ENCODE measurements at regions not wholly inside any gene's neighbourhood (a gene's known extent, or its start where the extent isn't known, plus 50 kb on each side); places are given as distances from the start of the nearest gene placed in this dataset.

DNA sequence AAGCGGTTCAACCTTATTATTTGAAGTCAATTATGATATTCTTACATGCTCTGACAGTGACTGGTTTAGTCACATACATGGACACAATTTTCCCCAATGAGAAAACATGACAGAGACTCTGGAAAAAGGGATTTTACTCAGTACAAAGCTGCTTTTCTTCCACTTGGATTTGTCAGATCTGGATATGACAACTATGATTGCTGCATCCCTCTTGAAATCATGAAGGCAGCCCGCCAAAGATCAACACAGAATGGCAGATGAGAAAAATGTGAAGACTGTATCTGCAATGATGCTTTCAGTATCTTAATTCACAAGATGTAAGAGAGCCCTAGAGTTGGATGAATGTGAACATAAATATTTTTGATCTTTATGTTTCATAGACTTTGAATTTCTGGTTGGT, 439.6 kb downstream of the CDH8 start:
- CTCF ChIA-PET: no interaction called here

DNA sequence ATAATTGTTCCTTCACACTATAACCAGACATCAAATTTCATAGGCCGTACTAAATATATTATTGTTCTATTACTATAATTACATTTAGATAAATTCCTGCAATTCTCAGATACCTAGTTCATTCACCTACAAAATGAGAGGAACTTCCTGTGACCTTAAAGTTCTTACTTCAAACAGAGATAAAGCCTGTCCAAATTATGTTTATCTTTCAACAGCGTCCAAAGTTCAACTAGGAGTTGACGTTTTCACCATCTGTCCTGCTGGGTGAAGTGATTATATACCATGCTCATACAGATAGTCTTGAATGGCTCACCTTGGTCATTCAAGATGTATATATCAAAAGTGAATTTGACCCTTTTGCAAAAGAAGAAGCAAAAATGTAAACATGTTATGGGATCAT, 440.6 kb downstream of the CDH8 start:
- BruUV-seq (replicated peaks): no TSS peak
- Histone ChIP-seq H3K79me2 (ENCODE audit: low read depth) (no peaks in the 10 kb centered on the region), H3K4me3 (no peak overlapping the region), H3K27ac (no peak overlapping the region), H4K20me1 (ENCODE audit: insufficient read depth) (no peaks in the 10 kb centered on the region), H2AFZ (no peak overlapping the region), H3K4me1 (replicated peaks; ENCODE audit: insufficient read depth) (no peaks in the 10 kb centered on the region), H3K27me3 (ENCODE audit: insufficient read depth, low read depth) (no peaks in the 10 kb centered on the region), H3F3A (ENCODE audit: insufficient read depth, low read depth) (no peaks in the 10 kb centered on the region), H3K4me2 (no peak overlapping the region), H3K36me3 (ENCODE audit: low read depth) (no peaks in the 10 kb centered on the region), H3K9me2 (ENCODE audit: insufficient read depth) (no peaks in the 10 kb centered on the region), H3K9me3 (ENCODE audit: insufficient read depth, low read depth) (no peaks in the 10 kb centered on the region; the same call in 1 of the 2 replicates)
- ChIA-PET CTCF (no interaction called here), POLR2A (ENCODE audit: unreplicated experiment) (no interaction called here)
- TF ChIP-seq, protein P1, sequence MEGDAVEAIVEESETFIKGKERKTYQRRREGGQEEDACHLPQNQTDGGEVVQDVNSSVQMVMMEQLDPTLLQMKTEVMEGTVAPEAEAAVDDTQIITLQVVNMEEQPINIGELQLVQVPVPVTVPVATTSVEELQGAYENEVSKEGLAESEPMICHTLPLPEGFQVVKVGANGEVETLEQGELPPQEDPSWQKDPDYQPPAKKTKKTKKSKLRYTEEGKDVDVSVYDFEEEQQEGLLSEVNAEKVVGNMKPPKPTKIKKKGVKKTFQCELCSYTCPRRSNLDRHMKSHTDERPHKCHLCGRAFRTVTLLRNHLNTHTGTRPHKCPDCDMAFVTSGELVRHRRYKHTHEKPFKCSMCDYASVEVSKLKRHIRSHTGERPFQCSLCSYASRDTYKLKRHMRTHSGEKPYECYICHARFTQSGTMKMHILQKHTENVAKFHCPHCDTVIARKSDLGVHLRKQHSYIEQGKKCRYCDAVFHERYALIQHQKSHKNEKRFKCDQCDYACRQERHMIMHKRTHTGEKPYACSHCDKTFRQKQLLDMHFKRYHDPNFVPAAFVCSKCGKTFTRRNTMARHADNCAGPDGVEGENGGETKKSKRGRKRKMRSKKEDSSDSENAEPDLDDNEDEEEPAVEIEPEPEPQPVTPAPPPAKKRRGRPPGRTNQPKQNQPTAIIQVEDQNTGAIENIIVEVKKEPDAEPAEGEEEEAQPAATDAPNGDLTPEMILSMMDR (conservative IDR thresholded peaks at IDR 0.05): no peak
- intact Hi-C loops (cut with micrococcal nuclease; ENCODE audit: unreplicated experiment): no loop called here
- no peak for DNase-seq

More for the DNA sequence above, 439.6 kb downstream of the CDH8 start:
- Histone ChIP-seq H3K4me1 (replicated peaks; ENCODE audit: insufficient read depth) (no peaks in the 10 kb centered on the region), H3K9me2 (ENCODE audit: insufficient read depth) (no peaks in the 10 kb centered on the region), H3K4me2 (no peak overlapping the region), H3F3A (ENCODE audit: insufficient read depth, low read depth) (no peaks in the 10 kb centered on the region), H4K20me1 (ENCODE audit: insufficient read depth) (no peaks in the 10 kb centered on the region), H3K27ac (no peak overlapping the region), H3K79me2 (ENCODE audit: low read depth) (no peaks in the 10 kb centered on the region), H3K4me3 (no peak overlapping the region), H3K9me3 (ENCODE audit: insufficient read depth, low read depth) (no peaks in the 10 kb centered on the region; the same call in 1 of the 2 replicates), H2AFZ (no peak overlapping the region), H3K27me3 (ENCODE audit: insufficient read depth, low read depth) (no peaks in the 10 kb centered on the region), H3K36me3 (ENCODE audit: low read depth) (no peaks in the 10 kb centered on the region)
- no peak for TF ChIP-seq EZH2 (IDR thresholded peaks at IDR 0.05; ENCODE audit: low read depth)
- TF ChIP-seq, protein P1 (conservative IDR thresholded peaks at IDR 0.05): no peak
- DNase-seq: no peak
- intact Hi-C loops (cut with micrococcal nuclease; ENCODE audit: unreplicated experiment): no loop called here
- POLR2A ChIA-PET (ENCODE audit: unreplicated experiment): no interaction called here
- BruUV-seq (replicated peaks): no TSS peak

GRCh38 chr16:61590577-61590976, 445.7 kb downstream of the CDH8 start:
- no TSS peak for BruUV-seq (replicated peaks)
- H3K4me3 ChIP-seq: no peak overlapping the region
- no peaks in the 10 kb centered on the region for H4K20me1 ChIP-seq (ENCODE audit: insufficient read depth)
- no peak for DNase-seq
- no peak overlapping the region for H3K27ac ChIP-seq
- ChIA-PET POLR2A (ENCODE audit: unreplicated experiment) (no interaction called here), CTCF (no interaction called here)
- H3K4me1 ChIP-seq (replicated peaks; ENCODE audit: insufficient read depth): no peaks in the 10 kb centered on the region
- no peak overlapping the region for H2AFZ ChIP-seq
- no peak for TF ChIP-seq EZH2 (IDR thresholded peaks at IDR 0.05; ENCODE audit: low read depth)
- TF ChIP-seq, protein P1 (conservative IDR thresholded peaks at IDR 0.05): no peak
- H3K9me2 ChIP-seq (ENCODE audit: insufficient read depth): no peaks in the 10 kb centered on the region
- no peaks in the 10 kb centered on the region for H3K79me2 ChIP-seq (ENCODE audit: low read depth)
- intact Hi-C loops (cut with micrococcal nuclease; ENCODE audit: unreplicated experiment): no loop called here
- H3K36me3 ChIP-seq (ENCODE audit: low read depth): no peaks in the 10 kb centered on the region
- no peaks in the 10 kb centered on the region for H3F3A ChIP-seq (ENCODE audit: insufficient read depth, low read depth)
- no peak overlapping the region for H3K4me2 ChIP-seq
- H3K27me3 ChIP-seq (ENCODE audit: insufficient read depth, low read depth): no peaks in the 10 kb centered on the region
- H3K9me3 ChIP-seq (ENCODE audit: insufficient read depth, low read depth): no peaks in the 10 kb centered on the region; the same call in 1 of the 2 replicates

Data from PC-9 (cell line).